H1 (cell line): ENCODE measurements at regions not wholly inside any gene's neighbourhood (a gene's known extent, or its start where the extent isn't known, plus 50 kb on each side); places are given as distances from the start of the nearest gene placed in this dataset.
"Not testable (repeated sequence)": the region's sequence is repeated elsewhere in the genome, so short reads cannot be mapped to it uniquely, and the experiment has no call there.

Experiments
- CTCF ChIA-PET: fragments of 300-600 bp; sonication (Branson Sonifier 250); formaldehyde crosslinking; loops from one replicate; lab custom pipeline; 2021; ENCODE audit not compliant: partially characterized antibody; lab: Charles Lee
- POLR2A ChIA-PET: fragments of 300-600 bp; sonication (Branson Sonifier 250); formaldehyde crosslinking; loops from one replicate; lab custom pipeline; 2021; ENCODE audit warnings: inconsistent platforms; ENCODE audit not compliant: partially characterized antibody; lab: Charles Lee
- DNase-seq, 2 experiments: peaks; one replicate each; pipeline versions ENCODE4 v3.0.0 to v3.0.0-alpha.2; 2010 to 2022; ENCODE audit warnings: low spot score in 2 of 2, low read depth in 1 of 2, mixed read lengths in 1 of 2
- FAIRE-seq: peaks from 2 replicates; lab custom pipeline; 2011; peaks lifted over from hg19 to GRCh38; lab: Jason Lieb, UNC
- H2AFZ ChIP-seq: 2 replicates; pipeline ENCODE4 v1.8.1; 2012; ENCODE audit warnings: low read length, inconsistent platforms
- H2AK5ac ChIP-seq: 2 replicates; pipeline ENCODE4 v1.6.1; 2013; ENCODE audit warnings: low read depth, low read length
- H2BK120ac ChIP-seq: replicated peaks from 2 replicates; pipeline ENCODE3; 2013; ENCODE audit warnings: low read depth, low read length, inconsistent platforms
- H2BK12ac ChIP-seq: 2 replicates; pipeline ENCODE4 v1.6.1; 2013; ENCODE audit warnings: low read depth, low read length
- H2BK15ac ChIP-seq: 2 replicates; pipeline ENCODE4 v1.6.1; 2013; ENCODE audit warnings: low read length
- H2BK20ac ChIP-seq: 2 replicates; pipeline ENCODE4 v1.6.1; 2013; ENCODE audit warnings: low read length
- H2BK5ac ChIP-seq: 2 replicates; pipeline ENCODE4 v1.6.1; 2013; ENCODE audit warnings: low read depth, low read length
- H3K14ac ChIP-seq: 2 replicates; pipeline ENCODE4 v1.6.1; 2013; ENCODE audit warnings: inconsistent platforms; ENCODE audit not compliant: insufficient read length
- H3K18ac ChIP-seq: 2 replicates; pipeline ENCODE4 v1.6.1; 2013; ENCODE audit warnings: low read length; ENCODE audit errors: extremely low read depth
- H3K23ac ChIP-seq: 2 replicates; pipeline ENCODE4 v1.6.1; 2013; ENCODE audit warnings: inconsistent platforms; ENCODE audit not compliant: insufficient read length
- H3K23me2 ChIP-seq: 2 replicates; pipeline ENCODE4 v1.6.1; 2013; ENCODE audit warnings: low read depth, low read length
- H3K27ac ChIP-seq: 2 replicates; pipeline ENCODE4 v1.6.1; 2011; ENCODE audit warnings: low read depth, low read length, inconsistent platforms
- H3K27me3 ChIP-seq, 4 experiments: replicated peaks in 1 of 4; 1 replicate in 1 of 4; 2 replicates in 3 of 4; pipeline versions ENCODE4 v1.6.1 to v1.8.1; 2011 to 2013; ENCODE audit warnings: low read length in 3 of 4, mild to moderate bottlenecking in 3 of 4, inconsistent platforms in 2 of 4, mixed read lengths in 2 of 4, moderate library complexity in 1 of 4; ENCODE audit not compliant: control insufficient read depth in 3 of 4, insufficient read depth in 3 of 4; ENCODE audit errors: extremely low read depth in 1 of 4
- H3K36me3 ChIP-seq, 4 experiments: 2 replicates each; pipeline versions ENCODE4 v1.6.1 to v1.8.1; 2011 to 2013; ENCODE audit warnings: mild to moderate bottlenecking in 4 of 4, low read length in 3 of 4, moderate library complexity in 2 of 4, control low read depth in 1 of 4, inconsistent platforms in 1 of 4; ENCODE audit not compliant: insufficient read depth in 4 of 4, control insufficient read depth in 2 of 4
- H3K4ac ChIP-seq: replicated peaks from 2 replicates; pipeline ENCODE3; 2013; ENCODE audit warnings: low read length, low read depth, mixed read lengths, inconsistent platforms; ENCODE audit not compliant: insufficient read length
- H3K4me1 ChIP-seq, 4 experiments: replicated peaks in 1 of 4; 1 replicate in 1 of 4; 2 replicates in 3 of 4; pipeline versions ENCODE4 v1.6.1 to v1.8.1; 2011 to 2013; ENCODE audit warnings: low read length in 3 of 4, inconsistent platforms in 2 of 4, mixed read lengths in 1 of 4; ENCODE audit not compliant: insufficient read depth in 4 of 4, control insufficient read depth in 3 of 4
- H3K4me2 ChIP-seq, 2 experiments: 2 replicates each; pipeline versions ENCODE4 v1.6.1 to v1.8.1; 2011 to 2013; ENCODE audit warnings: low read depth in 2 of 2, low read length in 2 of 2, control low read depth in 1 of 2, inconsistent platforms in 1 of 2, mild to moderate bottlenecking in 1 of 2; ENCODE audit not compliant: insufficient read depth in 1 of 2
- H3K4me3 ChIP-seq, 4 experiments: fragments of 200-600, 300-600 bp in 1 of 4; sonication (generic), shearing (Covaris generic), sonication (Bioruptor Twin) in 1 of 4; 2 replicates each; pipeline versions ENCODE4 v1.5.1 to v1.8.1; 2011 to 2016; ENCODE audit warnings: low read length in 4 of 4, low read depth in 3 of 4, control low read depth in 2 of 4, inconsistent platforms in 2 of 4, mild to moderate bottlenecking in 2 of 4, mixed read lengths in 1 of 4, moderate library complexity in 1 of 4; ENCODE audit not compliant: insufficient read depth in 2 of 4; ENCODE audit errors: extremely low read depth in 1 of 4
- H3K56ac ChIP-seq: replicated peaks from 2 replicates; pipeline ENCODE3; 2013; ENCODE audit warnings: low read depth, mild to moderate bottlenecking, mixed read lengths, low read length, inconsistent platforms; ENCODE audit not compliant: insufficient read length
- H3K79me1 ChIP-seq: 2 replicates; pipeline ENCODE4 v1.6.1; 2013; ENCODE audit warnings: low read depth, low read length, control low read depth
- H3K79me2 ChIP-seq, 2 experiments: 2 replicates each; pipeline versions ENCODE4 v1.6.1 to v1.8.1; 2012 to 2013; ENCODE audit warnings: low read length in 2 of 2, mild to moderate bottlenecking in 2 of 2, inconsistent platforms in 1 of 2; ENCODE audit not compliant: insufficient read depth in 2 of 2, control insufficient read depth in 1 of 2
- H3K9ac ChIP-seq, 4 experiments: replicated peaks in 1 of 4; 1 replicate in 1 of 4; 2 replicates in 3 of 4; pipeline versions ENCODE4 v1.6.1 to v1.8.1; 2011 to 2013; ENCODE audit warnings: low read depth in 3 of 4, low read length in 3 of 4, control low read depth in 2 of 4, mild to moderate bottlenecking in 2 of 4, moderate library complexity in 2 of 4, inconsistent platforms in 1 of 4; ENCODE audit errors: extremely low read depth in 1 of 4
- H3K9me3 ChIP-seq, 2 experiments: 2 replicates each; pipeline versions ENCODE4 v1.6.1 to v1.8.1; 2012 to 2013; ENCODE audit warnings: mild to moderate bottlenecking in 2 of 2, moderate library complexity in 2 of 2, control low read depth in 1 of 2, inconsistent platforms in 1 of 2, low read depth in 1 of 2, low read length in 1 of 2, mixed read lengths in 1 of 2; ENCODE audit not compliant: insufficient read depth in 2 of 2
- H4K20me1 ChIP-seq, 2 experiments: replicated peaks in 1 of 2; 2 replicates each; pipeline versions ENCODE3 to v1.8.1; 2011 to 2013; ENCODE audit warnings: inconsistent platforms in 2 of 2, low read length in 2 of 2, mild to moderate bottlenecking in 1 of 2; ENCODE audit not compliant: insufficient read depth in 2 of 2, control insufficient read depth in 1 of 2
- H4K5ac ChIP-seq: 2 replicates; pipeline ENCODE4 v1.6.1; 2013; ENCODE audit warnings: low read length, low read depth, mixed read lengths, inconsistent platforms; ENCODE audit not compliant: insufficient read length
- H4K8ac ChIP-seq: 2 replicates; pipeline ENCODE4 v1.8.0; 2013; ENCODE audit warnings: mild to moderate bottlenecking, moderate library complexity, low read length, inconsistent platforms; ENCODE audit not compliant: insufficient read depth; ENCODE audit errors: extremely low read depth
- H4K91ac ChIP-seq: replicated peaks from 2 replicates; pipeline ENCODE3; 2013; ENCODE audit warnings: low read length, mixed read lengths, inconsistent platforms; ENCODE audit not compliant: insufficient read length
- WGBS, 2 experiments: shearing (Covaris generic) in 1 of 2; methylation state at CpG; one replicate each; pipeline versions ENCODE4 v1.1.6 to v1.1.7; 2013 to 2015; ENCODE audit warnings: low lambda C conversion rate in 2 of 2, mixed read lengths in 2 of 2, inconsistent platforms in 1 of 2, low coverage in 1 of 2, missing lambda C conversion rate in 1 of 2; ENCODE audit not compliant: insufficient replicate concordance in 2 of 2, insufficient coverage in 1 of 2, insufficient read length in 1 of 2; ENCODE audit errors: extremely low coverage in 1 of 2, missing lambda C conversion rate in 1 of 2; 5-methylcytosine and 5-hydroxymethylcytosine counted together

- H3K4me2 ChIP-seq, H3K4ac ChIP-seq, H4K5ac ChIP-seq, POLR2A ChIA-PET, H3K79me2 ChIP-seq, H3K27me3 ChIP-seq, H2AK5ac ChIP-seq, H3K56ac ChIP-seq, H3K4me1 ChIP-seq, H3K23me2 ChIP-seq, H3K9ac ChIP-seq, H3K18ac ChIP-seq, H2BK5ac ChIP-seq, DNase-seq, H3K79me1 ChIP-seq, CTCF ChIA-PET, H3K4me3 ChIP-seq, H4K20me1 ChIP-seq, H2BK20ac ChIP-seq, H3K23ac ChIP-seq, FAIRE-seq, H3K14ac ChIP-seq, H3K36me3 ChIP-seq, H2BK120ac ChIP-seq, H3K27ac ChIP-seq, H4K91ac ChIP-seq, H4K8ac ChIP-seq, H2AFZ ChIP-seq, H2BK12ac ChIP-seq, H2BK15ac ChIP-seq: not testable (repeated sequence)
- 46% methylated on average over 4 of the region's 4 CpGs; no CpG with 5 or more reads in 1 of the 2 experiments for WGBS, 2 experiments
- peaks cover 75 to 81% of the 10 kb centered on the region in 2 experiments for H3K9me3 ChIP-seq
Measured at GRCh38 chr19:27355581-27355980, 1857.4 kb downstream of the UQCRFS1 start.
